GOT3 (cell line): ENCODE measurements at regions not wholly inside any gene's neighbourhood (a gene's known extent, or its start where the extent isn't known, plus 50 kb on each side); places are given as distances from the start of the nearest gene placed in this dataset.

Experiments
- DNase-seq: peaks from one replicate; lab custom pipeline; 2025; ENCODE audit warnings: mixed read lengths; lab: John Stamatoyannopoulos, UW

DNA sequence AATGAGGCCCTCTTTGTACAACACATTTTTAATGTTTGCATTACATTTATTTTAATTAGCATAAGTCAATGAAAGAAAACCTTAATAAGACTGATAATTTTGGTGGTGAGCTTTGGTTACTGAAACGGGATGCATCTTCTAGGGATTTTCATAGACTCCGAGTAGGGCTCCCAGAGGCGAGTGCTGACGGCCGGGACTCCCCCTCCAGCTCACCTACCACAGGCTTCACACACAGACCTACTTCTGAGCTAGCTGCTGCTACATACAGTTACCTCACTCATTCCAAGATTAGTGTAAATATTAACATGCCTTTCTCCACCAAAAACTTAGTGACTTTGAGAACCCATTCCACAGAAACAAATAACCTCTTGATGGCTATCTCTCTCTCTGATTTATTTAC is 271.1 kb downstream of the GALR1 start:
- no peak for DNase-seq

DNA sequence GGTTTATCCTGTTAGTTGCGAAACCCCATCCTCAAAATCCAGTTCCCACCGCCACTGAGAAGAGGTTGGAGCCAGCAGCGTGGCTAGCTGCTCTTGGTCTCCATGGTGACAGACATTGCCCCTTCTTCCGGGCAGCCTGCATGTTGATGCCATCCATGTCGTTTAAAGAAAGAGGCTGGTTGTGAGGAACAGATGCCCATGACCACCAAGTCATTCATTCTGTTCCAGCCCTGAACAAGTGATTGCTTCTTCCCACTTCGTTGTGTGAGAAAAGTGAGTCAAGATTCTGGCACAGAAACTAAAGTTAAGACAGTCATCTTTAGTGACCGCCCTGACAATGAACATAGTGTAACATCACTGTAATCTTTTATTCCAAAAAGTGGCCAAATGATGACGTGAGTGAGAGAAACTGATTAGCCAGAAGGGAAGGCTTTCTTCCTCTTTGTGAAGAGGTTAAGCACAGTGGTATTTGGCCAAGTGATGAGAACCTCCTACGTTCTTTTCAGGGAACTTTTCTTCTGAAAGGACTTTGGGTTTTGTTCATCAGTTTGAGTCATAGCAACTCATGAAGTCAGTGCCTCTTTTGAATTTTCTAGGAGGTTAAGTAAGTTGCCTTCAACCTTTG is 272.5 kb downstream of the GALR1 start:
- no peak for DNase-seq

DNA sequence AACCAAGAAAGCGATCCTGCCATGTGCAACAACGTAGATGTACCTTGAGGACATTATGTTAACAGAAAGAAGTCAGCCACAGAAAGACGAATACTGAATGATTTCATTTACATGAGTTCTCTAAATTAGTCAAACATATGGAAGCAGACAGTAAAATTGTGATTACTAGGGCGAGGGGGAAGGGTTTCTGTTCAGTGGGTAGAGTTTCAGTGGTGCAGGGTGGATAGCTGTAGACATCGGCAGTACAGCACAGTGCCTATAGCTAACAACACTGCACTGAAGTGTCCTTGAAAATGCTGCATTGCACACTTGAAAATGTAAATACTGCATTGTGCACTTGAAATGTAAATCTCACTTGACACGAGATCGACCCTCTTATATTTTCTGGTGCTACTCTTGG is 275.3 kb downstream of the GALR1 start:
- no peak for DNase-seq

DNA sequence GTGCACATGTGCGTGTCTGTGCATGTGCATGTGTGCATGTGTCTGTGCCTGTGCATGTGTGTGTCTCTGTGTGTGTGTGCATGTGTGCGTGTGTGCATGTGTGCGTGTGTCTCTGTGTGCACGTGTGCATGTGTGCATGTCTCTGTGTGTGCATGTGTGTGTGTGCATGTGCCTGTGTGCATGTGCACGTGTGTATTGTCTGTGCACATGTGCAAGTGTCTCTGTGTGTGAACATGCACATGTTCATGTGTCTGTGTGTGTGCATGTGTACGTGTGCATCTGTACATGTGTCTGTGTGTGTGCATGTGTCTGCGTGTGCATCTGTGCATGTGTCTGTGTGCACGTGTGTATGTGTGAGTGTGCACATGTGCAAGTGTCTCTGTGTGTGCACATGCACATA is 277.3 kb downstream of the GALR1 start:
- DNase-seq: no peak

DNA sequence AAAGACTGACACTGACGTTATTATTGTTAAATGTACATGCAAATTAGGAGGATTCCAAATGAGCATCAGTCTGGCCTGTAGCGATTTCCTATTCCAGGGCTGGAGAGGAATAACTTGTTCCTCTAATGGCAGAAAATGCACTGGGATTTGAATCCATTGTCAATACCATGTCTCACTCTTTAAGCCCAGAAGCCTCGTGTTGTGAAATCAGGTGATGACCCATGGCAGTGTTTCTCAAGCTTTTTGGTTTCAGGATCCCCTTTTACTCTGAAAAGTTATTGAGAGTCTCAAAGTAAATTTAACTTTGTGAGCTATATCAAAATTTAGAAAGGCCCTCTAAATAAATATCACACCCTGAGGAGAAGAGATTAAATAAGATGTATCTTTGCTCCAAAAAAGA is 279.2 kb downstream of the GALR1 start:
- no peak for DNase-seq

DNA sequence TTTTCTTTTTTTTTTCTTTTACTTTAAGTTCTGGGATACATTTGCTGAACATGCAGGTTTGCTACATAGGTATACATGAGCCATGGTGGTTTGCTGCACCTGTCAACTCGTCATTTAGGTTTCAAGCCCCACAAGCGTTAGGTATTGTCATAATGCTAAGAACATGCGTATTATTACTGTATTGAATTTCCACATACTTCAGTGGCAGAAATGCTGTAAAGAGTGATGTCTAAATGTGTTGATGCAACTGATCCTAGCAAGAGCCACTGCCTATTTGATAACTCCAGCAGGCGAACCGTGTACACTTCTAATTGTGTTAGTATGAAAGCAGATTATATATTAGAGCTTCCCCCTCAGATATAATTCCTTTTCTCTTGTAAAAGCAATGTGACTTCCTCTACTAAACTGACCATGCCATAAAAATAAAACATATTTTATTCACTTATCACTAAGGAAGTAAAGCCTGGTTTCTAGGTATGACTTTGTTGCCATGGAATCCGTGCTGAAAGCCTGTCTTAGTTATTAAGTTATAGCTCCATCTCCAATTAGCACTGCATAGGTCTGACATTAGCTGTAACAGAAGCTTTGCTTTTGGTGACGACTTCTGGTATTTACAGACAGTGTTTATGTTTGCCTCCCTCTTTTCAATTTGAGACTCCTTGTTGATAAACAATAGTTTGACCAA is 280.0 kb downstream of the GALR1 start:
- no peak for DNase-seq

DNA sequence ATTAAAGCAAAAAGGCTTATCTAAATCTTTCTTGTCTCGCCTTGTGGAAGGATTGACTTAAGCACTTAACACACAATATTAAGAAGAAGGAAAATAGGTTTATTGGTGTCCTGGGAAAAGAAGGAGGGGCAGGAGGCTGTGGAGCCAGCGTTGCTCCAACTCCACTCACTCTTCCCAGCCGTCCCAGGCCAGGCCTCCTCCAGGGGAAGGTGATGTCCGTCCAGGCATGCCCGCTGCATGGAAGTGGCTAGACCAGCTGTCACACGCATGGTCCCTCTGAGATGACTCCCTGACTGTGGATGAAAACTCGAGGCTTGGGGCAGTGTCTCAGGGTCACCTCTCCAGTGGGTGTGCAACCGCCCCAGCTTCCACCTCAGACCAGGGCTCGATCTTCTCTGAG is 281.1 kb downstream of the GALR1 start:
- no peak for DNase-seq

DNA sequence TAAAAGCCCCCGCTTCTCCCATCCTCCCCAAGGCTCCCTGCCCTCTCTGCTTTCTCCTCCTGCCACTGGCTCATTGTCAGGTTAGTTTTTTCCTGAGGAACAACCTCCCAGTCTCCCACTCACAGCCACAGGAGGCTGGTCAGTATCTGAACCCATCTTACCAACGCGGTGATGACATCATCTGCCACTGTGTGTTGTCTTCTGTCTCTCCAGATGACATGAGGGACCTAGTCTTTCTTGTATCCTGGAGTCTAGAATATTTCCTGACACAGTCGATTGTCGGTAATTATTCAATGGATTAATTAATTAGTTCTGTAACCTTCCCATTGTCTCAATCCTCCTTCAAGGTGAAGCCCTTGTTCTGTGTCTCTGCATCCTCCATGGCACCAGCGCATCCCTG is 290.2 kb downstream of the GALR1 start:
- no peak for DNase-seq

DNA sequence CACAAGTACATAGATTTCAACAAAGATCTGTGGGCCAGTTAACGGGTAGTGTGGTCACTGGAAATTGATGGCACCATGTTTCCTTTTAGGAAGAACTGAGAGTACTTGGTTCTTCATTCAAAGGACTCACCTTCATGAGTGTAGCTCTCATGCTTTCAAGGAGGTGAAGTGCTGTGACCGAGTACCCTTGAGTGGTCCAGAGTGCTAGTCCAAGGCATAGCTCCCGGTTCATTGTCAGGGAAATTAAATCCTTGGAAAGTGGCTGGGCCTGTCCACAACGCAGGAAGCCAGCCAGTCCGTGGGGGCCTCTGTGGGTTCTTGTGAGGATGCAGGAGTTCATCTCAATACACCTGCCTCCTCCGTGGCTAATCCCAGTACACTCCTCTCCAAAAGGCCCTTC is 295.1 kb downstream of the GALR1 start:
- DNase-seq: no peak

DNA sequence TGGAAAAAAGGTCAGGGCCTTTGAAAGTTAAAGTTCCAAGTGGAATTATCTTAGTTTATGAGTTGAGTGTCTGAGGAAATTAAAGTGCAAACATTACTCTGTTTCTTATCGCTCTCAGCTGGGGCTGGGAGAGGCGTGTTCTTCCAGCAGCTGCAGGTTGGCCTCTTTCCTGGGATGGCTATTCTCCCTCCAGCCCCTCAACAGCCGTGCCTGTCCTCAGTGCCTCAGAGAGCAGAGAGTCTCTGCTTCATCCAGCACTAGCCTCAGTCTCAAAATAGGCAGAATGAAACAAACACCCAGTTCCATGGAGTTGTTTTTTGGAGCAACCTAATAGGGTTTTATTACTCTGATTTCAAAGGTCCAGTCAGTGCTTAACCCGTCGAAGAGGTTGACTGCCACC is 298.1 kb downstream of the GALR1 start:
- DNase-seq: no peak

DNA sequence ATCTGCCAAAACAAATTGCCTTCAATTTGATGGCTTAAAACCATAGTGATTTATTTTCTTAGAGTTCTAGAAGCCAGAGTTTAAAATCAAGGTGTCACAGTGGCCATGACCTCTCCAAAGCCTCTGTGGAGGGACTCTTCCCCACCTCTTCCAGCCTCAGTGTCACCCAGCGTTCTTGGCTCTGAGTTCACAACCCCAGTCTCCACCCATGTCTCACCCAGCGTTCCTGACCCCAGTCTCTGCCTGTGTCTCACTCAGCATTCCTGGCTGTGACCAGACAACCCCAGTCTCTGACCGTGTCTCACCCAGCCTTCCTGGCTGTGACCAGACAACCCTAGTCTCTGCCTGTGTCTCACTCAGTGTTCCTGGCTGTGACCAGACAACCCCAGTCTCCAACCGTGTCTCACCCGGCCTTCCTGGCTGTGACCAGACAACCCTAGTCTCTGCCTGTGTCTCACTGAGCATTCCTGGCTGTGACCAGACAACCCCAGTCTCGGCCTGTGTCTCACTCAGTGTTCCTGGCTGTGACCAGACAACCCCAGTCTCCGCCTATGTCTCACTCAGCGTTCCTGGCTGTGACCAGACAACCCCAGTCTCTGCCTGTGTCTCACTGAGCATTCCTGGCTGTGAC is 299.3 kb downstream of the GALR1 start:
- DNase-seq: no peak

DNA sequence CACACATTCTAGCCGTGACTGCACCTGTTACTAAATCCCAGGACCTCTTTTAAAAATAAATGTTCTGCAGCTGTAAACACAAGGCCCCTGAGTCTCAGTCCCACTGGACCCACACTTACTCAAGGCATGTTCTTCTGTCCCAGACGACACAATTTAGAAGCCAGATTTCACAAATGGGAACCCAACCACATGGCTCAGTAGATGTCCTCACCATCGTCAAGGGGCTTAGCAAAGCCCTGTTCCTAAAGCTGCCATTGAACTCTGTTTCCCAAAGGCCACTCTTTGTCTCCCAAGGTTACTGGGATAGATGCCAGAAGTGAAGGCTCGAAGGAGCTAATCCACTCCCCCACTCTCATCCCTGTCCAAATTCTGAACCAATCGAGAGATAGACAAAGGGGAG is 301.0 kb downstream of the GALR1 start:
- DNase-seq: no peak

DNA sequence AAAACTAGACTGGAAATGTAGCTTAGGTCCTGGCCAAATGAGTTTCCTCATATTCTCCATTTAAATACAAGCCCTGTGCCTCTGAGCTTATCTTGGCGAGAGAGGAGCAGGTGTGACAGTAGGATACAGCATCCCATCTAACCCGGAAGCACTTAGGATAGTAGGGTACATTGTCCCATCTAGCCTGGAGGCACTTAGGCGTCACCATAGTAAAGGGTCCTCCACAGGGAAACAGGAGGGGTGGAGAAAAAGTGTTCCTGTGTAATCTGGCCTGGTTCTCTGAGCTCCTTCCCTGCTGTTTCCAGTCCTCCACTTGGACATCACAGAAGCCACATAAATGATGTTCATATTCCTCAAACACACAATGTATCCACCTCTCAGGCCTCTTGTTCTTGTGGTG is 301.4 kb downstream of the GALR1 start:
- no peak for DNase-seq

DNA sequence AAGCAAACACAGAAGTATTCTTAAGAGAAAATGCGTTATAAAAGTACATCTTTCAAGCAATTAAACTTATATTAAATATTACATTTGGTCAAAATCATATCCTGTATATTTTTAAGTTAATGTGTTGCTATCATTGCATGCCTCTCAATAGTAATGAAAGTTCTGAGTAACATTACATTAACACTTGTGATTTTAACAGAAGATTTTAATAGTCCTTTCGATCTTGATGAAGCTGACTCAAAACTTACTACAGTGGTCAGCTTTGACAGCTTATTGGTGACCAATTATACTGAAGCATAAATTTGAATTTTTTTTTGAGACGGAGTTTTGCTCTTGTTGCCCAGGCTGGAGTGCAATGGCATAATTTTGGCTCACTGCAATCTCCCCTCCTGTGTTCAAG is 303.3 kb downstream of the GALR1 start:
- DNase-seq: no peak

DNA sequence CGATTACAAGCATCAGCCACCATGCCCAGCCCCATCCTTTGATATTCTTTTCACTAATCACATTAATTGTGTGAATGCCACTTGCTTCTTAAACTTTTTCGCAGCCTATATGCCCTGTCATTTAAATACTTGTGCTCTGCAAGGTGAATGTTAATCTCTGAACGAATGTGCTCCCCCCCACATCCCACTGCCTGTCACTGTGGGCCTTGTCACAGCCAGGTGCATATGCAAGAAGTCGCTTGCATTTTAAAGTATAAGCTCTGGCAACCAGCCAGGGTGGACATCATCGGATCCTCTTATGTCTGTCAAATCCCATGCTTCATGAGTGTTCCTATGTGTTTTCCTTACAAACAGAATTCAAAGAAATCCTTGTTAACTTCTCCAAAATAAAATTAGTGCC is 304.4 kb downstream of the GALR1 start:
- DNase-seq: no peak

DNA sequence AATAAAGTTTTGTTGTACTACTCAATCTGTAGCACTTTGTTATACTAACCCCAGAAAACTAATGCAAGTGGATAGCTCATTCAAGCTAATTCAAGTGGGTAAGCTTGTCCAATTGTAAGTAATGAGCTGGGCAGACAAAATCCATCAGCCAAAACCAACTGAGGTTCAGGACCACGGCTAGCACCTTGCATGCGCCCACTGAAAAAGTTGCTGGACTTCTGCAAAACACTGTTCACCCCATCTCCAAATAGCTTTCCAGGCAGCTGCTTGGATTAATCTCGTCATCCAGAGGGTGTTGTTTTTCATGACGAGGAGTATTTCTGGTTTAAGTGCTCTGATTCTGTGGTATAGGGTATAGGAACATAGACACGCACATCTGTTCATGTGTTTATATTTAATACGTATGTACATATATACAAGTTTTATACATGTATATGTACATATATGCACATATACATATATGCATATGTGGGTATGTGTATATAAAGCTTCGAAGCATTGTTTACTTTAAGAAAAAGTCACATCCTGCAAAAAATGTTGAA is 307.5 kb downstream of the GALR1 start:
- no peak for DNase-seq

DNA sequence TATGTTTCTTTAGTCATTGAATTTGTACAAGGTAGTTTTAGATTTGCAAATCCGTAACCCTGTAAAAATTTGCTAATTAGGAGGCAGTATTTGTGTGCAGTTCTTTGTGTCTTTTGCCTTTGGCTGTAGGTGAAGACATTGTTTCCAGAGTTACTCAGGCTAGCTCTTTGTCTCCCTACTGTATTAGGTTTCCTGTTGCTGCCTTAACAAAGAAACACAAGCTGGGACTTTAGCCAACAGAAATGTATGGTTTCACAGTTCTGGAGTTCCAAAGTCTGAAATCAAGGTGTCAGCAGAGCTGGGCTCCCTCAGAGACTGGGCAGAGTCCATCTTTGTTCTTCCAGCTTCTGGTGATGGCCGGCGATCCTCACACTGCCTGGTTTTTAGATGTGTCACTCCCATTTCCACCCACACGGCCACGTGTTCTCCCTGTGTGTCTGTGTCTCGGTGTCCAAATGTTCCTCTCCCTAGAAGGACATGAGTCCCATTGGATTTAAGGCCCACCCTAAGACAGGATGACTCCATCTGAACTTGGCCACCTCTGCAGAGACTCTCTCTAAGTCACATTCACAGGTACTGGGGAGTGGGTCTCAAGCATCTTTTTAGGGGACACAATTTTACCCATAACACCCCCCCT is 309.7 kb downstream of the GALR1 start:
- DNase-seq: no peak

DNA sequence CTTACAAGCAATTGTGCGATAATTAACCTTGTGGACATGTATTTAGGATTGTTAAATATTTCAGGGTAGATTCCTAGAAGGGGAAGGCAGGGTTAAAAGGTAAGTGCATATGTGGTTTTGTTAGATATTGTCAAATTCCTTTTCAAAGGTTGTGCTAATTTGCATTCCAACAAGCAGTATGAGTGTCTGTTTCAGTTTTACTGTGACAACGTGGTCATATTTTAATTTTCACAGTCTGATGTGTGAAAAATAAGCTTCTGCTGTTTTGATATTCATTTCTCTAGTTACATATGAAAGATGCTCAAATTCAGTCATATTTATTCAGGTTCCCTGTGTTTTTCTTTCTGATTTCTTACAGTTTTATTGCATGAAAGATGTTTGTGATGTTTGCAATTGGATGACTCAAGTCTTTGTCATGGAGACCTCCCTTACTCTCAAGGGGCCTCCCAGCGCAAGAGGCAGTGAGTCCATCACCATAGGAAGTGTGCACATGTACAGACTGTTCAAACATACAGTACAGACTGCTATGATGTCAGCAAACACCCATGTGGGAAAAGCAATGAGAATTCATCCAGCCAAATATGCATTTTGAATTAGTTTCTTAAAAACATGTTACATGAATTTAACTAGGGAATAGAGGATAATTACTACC is 310.8 kb downstream of the GALR1 start:
- DNase-seq: no peak

DNA sequence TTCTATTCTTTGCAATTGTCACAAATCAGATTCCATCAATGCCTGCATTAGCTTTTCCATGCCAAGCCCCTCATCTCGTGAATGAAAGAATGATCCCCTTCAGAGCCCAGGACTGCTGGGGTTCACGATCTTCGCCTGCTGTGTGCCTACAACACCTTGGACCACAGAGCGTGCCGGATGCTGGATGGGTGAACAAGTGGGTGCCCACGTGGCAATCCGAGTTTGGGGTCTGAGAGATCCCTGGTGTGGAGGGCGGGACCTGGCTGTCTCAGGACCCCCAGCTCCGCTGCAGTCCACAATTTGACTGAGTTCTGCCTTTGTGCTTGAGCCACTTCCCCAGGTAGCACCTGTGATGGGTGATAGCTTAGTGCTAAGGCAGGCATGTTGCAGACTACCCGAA is 317.0 kb downstream of the GALR1 start:
- no peak for DNase-seq

DNA sequence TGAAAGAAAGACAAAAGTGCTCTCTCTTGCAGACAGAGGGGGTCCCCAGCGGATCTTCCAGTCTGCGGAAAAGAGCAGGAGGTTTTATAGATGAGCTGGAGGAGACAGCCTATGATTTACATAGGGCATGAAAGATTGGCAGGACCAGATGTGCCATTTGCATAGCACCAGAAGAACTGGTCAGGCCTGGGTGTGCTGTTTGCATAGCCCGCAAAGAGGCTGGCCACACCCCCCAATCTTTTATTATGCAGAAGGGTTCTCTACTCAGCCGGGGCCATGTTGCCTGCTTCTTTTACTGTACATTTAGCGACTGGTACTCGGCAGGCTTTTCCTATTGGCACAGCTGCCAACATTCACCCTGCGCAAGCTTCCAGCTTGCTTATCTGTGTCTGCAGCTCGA is 317.6 kb downstream of the GALR1 start:
- no peak for DNase-seq

DNA sequence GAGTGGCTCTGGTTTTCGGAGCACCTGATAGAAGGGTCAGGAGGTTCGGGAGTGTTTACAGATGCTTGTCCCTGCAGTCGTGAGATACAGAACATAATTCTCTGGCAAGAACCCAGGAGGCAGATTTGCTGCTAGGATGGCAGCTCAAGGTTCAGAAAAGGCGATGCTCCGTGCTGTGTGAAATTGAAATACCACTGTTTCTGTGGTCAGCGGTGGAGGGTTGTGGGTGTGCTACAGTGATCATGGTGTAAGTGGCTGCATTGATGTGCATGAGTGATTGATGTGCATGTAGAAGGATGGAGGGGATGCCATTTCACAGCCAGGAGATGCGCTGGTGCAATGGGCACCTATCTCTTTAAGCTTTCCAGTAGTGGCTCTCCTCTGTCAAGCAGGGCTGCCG is 322.1 kb downstream of the GALR1 start:
- no peak for DNase-seq

DNA sequence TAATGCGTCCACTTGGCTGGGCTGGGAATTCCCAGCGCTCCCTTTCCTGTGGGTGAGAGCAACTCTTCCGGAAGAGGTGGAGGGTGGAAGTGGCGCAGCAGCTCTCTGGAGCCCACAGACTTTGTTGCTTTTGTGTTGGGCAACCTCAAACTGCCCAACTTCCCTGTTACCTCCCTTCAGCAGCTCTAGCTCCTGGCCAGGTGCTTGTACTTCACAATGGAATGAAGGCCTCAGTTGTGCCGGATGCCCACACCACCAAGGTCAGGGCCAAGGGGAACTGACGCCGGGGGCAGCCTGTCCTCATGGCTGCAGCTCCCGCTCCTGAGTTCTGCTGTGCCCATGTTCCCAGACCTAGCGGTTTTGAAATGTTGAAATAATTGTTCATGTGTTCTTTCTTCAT is 322.9 kb downstream of the GALR1 start:
- no peak for DNase-seq
